AG09319 (cell line): ENCODE measurements at regions not wholly inside any gene's neighbourhood (a gene's known extent, or its start where the extent isn't known, plus 50 kb on each side); places are given as distances from the start of the nearest gene placed in this dataset.
"Not testable (repeated sequence)": the region's sequence is repeated elsewhere in the genome, so short reads cannot be mapped to it uniquely, and the experiment has no call there.

Source experiments
- DNase-seq: peaks from one replicate; pipeline ENCODE4 v3.0.0-alpha.2; 2010; ENCODE audit warnings: low read depth; ENCODE audit errors: extremely low read depth
- CTCF ChIP-seq: IDR thresholded peaks from 2 replicates; pipeline ENCODE4 v1.5.1; 2011; ENCODE audit warnings: low read depth, mild to moderate bottlenecking, inconsistent platforms, low read length, moderate library complexity

GRCh38 chr6:21946298-21946783 lies 350.5 kb downstream of the PRL start:
- DNase-seq: peak; percentile 84

GRCh38 chr6:21947227-21947626 lies 349.6 kb downstream of the PRL start:
- not testable (repeated sequence) for DNase-seq

More at GRCh38 chr6:21946298-21946783, 350.5 kb downstream of the PRL start:
- TF ChIP-seq CTCF: no peak

GRCh38 chr6:21947731-21948386 lies 349.0 kb downstream of the PRL start:
- TF ChIP-seq CTCF: no peak
- DNase-seq: no peak

GRCh38 chr6:21949211-21949801 lies 347.5 kb downstream of the PRL start:
- DNase-seq: no peak
- no peak for TF ChIP-seq CTCF

- no peak for TF ChIP-seq CTCF
- no peak for DNase-seq
These were observed 344.5 kb downstream of the PRL start for GRCh38 chr6:21952367-21952766.

- no peak for DNase-seq
- no peak for TF ChIP-seq CTCF
These were observed 342.7 kb downstream of the PRL start for GRCh38 chr6:21953831-21954801.

- TF ChIP-seq CTCF: no peak
- no peak for DNase-seq
These were observed 341.7 kb downstream of the PRL start for GRCh38 chr6:21955053-21955595.
